ENCODE measurements at regions not wholly inside any gene's neighbourhood (a gene's known extent, or its start where the extent isn't known, plus 50 kb on each side); places are given as distances from the start of the nearest gene placed in this dataset.

DNA sequence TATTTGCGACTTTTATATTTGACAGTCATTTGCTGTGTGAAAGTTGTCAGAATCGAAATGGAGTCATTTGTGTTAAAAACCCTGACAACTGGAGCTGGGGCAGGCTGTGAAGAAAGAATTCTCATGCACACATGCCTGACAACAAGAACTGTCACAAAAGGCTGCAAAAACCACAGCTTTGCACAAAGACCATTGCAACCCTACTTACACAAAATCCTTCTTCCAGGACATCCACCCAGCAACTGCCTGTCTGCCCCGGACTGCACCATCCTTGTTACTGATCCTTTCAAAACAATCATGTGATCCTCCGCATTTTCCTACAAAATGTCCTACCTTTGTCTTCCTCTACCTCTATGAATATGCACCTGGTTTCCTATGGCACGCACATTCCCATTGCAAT is 66.8 kb upstream of the IRS2 start:
- TF ChIP-seq, protein P1, sequence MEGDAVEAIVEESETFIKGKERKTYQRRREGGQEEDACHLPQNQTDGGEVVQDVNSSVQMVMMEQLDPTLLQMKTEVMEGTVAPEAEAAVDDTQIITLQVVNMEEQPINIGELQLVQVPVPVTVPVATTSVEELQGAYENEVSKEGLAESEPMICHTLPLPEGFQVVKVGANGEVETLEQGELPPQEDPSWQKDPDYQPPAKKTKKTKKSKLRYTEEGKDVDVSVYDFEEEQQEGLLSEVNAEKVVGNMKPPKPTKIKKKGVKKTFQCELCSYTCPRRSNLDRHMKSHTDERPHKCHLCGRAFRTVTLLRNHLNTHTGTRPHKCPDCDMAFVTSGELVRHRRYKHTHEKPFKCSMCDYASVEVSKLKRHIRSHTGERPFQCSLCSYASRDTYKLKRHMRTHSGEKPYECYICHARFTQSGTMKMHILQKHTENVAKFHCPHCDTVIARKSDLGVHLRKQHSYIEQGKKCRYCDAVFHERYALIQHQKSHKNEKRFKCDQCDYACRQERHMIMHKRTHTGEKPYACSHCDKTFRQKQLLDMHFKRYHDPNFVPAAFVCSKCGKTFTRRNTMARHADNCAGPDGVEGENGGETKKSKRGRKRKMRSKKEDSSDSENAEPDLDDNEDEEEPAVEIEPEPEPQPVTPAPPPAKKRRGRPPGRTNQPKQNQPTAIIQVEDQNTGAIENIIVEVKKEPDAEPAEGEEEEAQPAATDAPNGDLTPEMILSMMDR (IDR thresholded peaks at IDR 0.05) = no peak
- TF ChIP-seq POLR2AphosphoS5 (IDR thresholded peaks at IDR 0.05) = no peak
